ENCODE measurements at regions not wholly inside any gene's neighbourhood (a gene's known extent, or its start where the extent isn't known, plus 50 kb on each side); places are given as distances from the start of the nearest gene placed in this dataset.

- FAIRE-seq (no peak), DNase-seq (no peak)
- Histone ChIP-seq H3K4me3 (ENCODE audit: low read depth in 1 of 3, low read length in 3 of 3) (no peak overlapping the region), H3K36me3 (ENCODE audit: control insufficient read depth in 3 of 3, insufficient read depth in 2 of 3, low read depth in 1 of 3, low read length in 3 of 3) (no peaks in the 10 kb centered on the region), H3K27me3 (ENCODE audit: control insufficient read depth in 3 of 3, insufficient read depth in 3 of 3, low read length in 3 of 3) (no peaks in the 10 kb centered on the region), H3K9me3 (ENCODE audit: control insufficient read depth in 2 of 2, insufficient read depth in 1 of 2, low read depth in 1 of 2, low read length in 1 of 2) (no peaks in the 10 kb centered on the region), H3K4me1 (ENCODE audit: control insufficient read depth in 3 of 3, insufficient read depth in 2 of 3, low read depth in 1 of 3, low read length in 2 of 3) (peaks cover 0 to 3% (median 2%) of the 10 kb centered on the region in 3 donors), H3K27ac (ENCODE audit: low read depth in 1 of 3, low read length in 2 of 3) (peak overlapping the region in 1 of 3 donors; percentile 17)
- 69 to 86% (median 82%) methylated on average over 3 of the region's 3 CpGs for WGBS, 3 donors
These were observed 52.5 kb upstream of the STAM2 start for GRCh38 chr2:152227969-152228592.

DNA sequence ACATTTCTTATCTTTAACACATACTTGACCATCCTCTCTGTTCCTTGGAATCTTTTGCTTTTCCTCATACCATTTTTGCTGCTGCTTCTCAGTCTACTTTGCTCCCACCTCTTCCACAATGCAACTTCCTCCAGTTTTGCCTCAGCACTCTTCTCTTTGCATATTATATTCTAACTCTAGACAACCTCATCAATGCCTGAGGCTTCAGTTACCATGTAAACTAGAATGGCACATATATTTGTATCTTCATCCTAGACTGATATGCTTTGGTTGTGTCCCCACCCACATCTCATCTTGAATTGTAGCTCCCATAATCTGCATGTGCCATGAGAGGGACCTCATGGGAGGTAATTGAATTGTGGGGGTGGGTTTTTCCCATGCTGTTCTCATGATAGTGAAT is 55.9 kb upstream of the STAM2 start:
- H3K27me3 ChIP-seq (ENCODE audit: control insufficient read depth in 3 of 3, insufficient read depth in 3 of 3, low read length in 3 of 3) = no peaks in the 10 kb centered on the region
- no peak for FAIRE-seq
- no peak overlapping the region for H3K27ac ChIP-seq (ENCODE audit: low read depth in 1 of 3, low read length in 2 of 3)
- no peaks in the 10 kb centered on the region for H3K9me3 ChIP-seq (ENCODE audit: control insufficient read depth in 2 of 2, insufficient read depth in 1 of 2, low read depth in 1 of 2, low read length in 1 of 2)
- H3K4me3 ChIP-seq (ENCODE audit: low read depth in 1 of 3, low read length in 3 of 3) = no peak overlapping the region
- no peaks in the 10 kb centered on the region for H3K36me3 ChIP-seq (ENCODE audit: control insufficient read depth in 3 of 3, insufficient read depth in 2 of 3, low read depth in 1 of 3, low read length in 3 of 3)
- no peak for DNase-seq
- no peaks in the 10 kb centered on the region for H3K4me1 ChIP-seq (ENCODE audit: control insufficient read depth in 3 of 3, insufficient read depth in 2 of 3, low read depth in 1 of 3, low read length in 2 of 3)

GRCh38 chr2:152234277-152234676 is 58.7 kb upstream of the STAM2 start:
- no peaks in the 10 kb centered on the region for H3K36me3 ChIP-seq (ENCODE audit: control insufficient read depth in 3 of 3, insufficient read depth in 2 of 3, low read depth in 1 of 3, low read length in 3 of 3)
- H3K27ac ChIP-seq (ENCODE audit: low read depth in 1 of 3, low read length in 2 of 3) = no peak overlapping the region
- FAIRE-seq (no peak), DNase-seq (no peak)
- peaks cover 0 to 2% (median 0%) of the 10 kb centered on the region in 3 donors for H3K27me3 ChIP-seq (ENCODE audit: control insufficient read depth in 3 of 3, insufficient read depth in 3 of 3, low read length in 3 of 3)
- no peaks in the 10 kb centered on the region for H3K9me3 ChIP-seq (ENCODE audit: control insufficient read depth in 2 of 2, insufficient read depth in 1 of 2, low read depth in 1 of 2, low read length in 1 of 2)
- H3K4me3 ChIP-seq (ENCODE audit: low read depth in 1 of 3, low read length in 3 of 3) = no peak overlapping the region
- H3K4me1 ChIP-seq (ENCODE audit: control insufficient read depth in 3 of 3, insufficient read depth in 2 of 3, low read depth in 1 of 3, low read length in 2 of 3) = no peaks in the 10 kb centered on the region

GRCh38 chr2:152236191-152236925 is 60.8 kb upstream of the STAM2 start:
- WGBS, 3 donors = 90 to 94% (median 92%) methylated on average over 4 of the region's 4 CpGs

GRCh38 chr2:152238016-152238415 is 62.5 kb upstream of the STAM2 start:
- no peak for FAIRE-seq
- H3K9me3 ChIP-seq (ENCODE audit: control insufficient read depth in 2 of 2, insufficient read depth in 1 of 2, low read depth in 1 of 2, low read length in 1 of 2) = peaks cover 0 to 16% of the 10 kb centered on the region in 2 donors

More at GRCh38 chr2:152236191-152236925, 60.8 kb upstream of the STAM2 start:
- DNase-seq (no peak), FAIRE-seq (no peak)
- no peak overlapping the region for H3K27ac ChIP-seq (ENCODE audit: low read depth in 1 of 3, low read length in 2 of 3)
- H3K9me3 ChIP-seq (ENCODE audit: control insufficient read depth in 2 of 2, insufficient read depth in 1 of 2, low read depth in 1 of 2, low read length in 1 of 2) = peaks cover 0 to 13% of the 10 kb centered on the region in 2 donors
- H3K27me3 ChIP-seq (ENCODE audit: control insufficient read depth in 3 of 3, insufficient read depth in 3 of 3, low read length in 3 of 3) = peaks cover 0 to 2% (median 0%) of the 10 kb centered on the region in 3 donors
- no peak overlapping the region for H3K4me3 ChIP-seq (ENCODE audit: low read depth in 1 of 3, low read length in 3 of 3)
- no peaks in the 10 kb centered on the region for H3K36me3 ChIP-seq (ENCODE audit: control insufficient read depth in 3 of 3, insufficient read depth in 2 of 3, low read depth in 1 of 3, low read length in 3 of 3)
- H3K4me1 ChIP-seq (ENCODE audit: control insufficient read depth in 3 of 3, insufficient read depth in 2 of 3, low read depth in 1 of 3, low read length in 2 of 3) = no peaks in the 10 kb centered on the region

DNA sequence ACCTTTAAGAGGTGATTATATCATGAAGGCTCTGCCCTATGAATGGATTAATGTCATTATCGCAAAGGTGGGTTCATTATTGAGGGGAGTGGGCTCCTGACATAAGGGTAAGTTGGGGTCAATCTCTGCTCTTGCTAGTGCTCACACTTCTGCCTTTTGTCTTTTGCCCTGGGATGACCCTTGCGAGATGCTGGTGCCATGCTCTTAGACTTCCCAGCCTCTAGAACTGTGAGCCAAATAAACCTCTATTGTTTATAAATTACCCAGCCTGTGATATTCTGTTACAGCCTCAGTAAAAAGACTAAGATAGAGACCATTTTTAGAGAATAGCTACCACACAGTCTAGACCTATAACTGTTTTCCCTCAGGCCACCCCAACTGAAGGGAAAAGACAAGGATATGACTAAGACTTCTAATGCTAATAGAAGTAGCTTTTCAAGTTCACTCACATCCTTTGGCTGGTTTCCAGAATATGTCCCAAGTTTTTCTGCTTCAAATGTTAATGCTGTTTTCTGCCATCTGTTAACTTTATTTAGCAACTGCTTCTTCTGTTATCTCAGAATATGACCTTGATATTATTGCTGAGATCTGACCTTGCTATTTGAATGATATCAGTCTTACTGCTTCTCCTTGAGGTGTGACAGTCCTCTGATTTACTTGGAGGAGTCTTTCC is 65.1 kb upstream of the STAM2 start:
- 48 to 50% (median 49%) methylated on average over 2 of the region's 2 CpGs for WGBS, 3 donors
- no peak for FAIRE-seq

More at GRCh38 chr2:152238016-152238415, 62.5 kb upstream of the STAM2 start:
- Histone ChIP-seq H3K36me3 (ENCODE audit: control insufficient read depth in 3 of 3, insufficient read depth in 2 of 3, low read depth in 1 of 3, low read length in 3 of 3) (no peaks in the 10 kb centered on the region), H3K4me3 (ENCODE audit: low read depth in 1 of 3, low read length in 3 of 3) (no peak overlapping the region), H3K4me1 (ENCODE audit: control insufficient read depth in 3 of 3, insufficient read depth in 2 of 3, low read depth in 1 of 3, low read length in 2 of 3) (no peaks in the 10 kb centered on the region), H3K27me3 (ENCODE audit: control insufficient read depth in 3 of 3, insufficient read depth in 3 of 3, low read length in 3 of 3) (peaks cover 0 to 2% (median 0%) of the 10 kb centered on the region in 3 donors), H3K27ac (ENCODE audit: low read depth in 1 of 3, low read length in 2 of 3) (no peak overlapping the region)
- DNase-seq = no peak
- 93 to 96% (median 95%) methylated on average over 6 of the region's 6 CpGs for WGBS, 3 donors

GRCh38 chr2:152241948-152242729 is 66.6 kb upstream of the STAM2 start:
- H3K4me3 ChIP-seq (ENCODE audit: low read depth in 1 of 3, low read length in 3 of 3) = no peak overlapping the region
- no peaks in the 10 kb centered on the region for H3K36me3 ChIP-seq (ENCODE audit: control insufficient read depth in 3 of 3, insufficient read depth in 2 of 3, low read depth in 1 of 3, low read length in 3 of 3)
- H3K9me3 ChIP-seq (ENCODE audit: control insufficient read depth in 2 of 2, insufficient read depth in 1 of 2, low read depth in 1 of 2, low read length in 1 of 2) = peaks cover 0 to 16% of the 10 kb centered on the region in 2 donors
- H3K4me1 ChIP-seq (ENCODE audit: control insufficient read depth in 3 of 3, insufficient read depth in 2 of 3, low read depth in 1 of 3, low read length in 2 of 3) = no peaks in the 10 kb centered on the region
- FAIRE-seq (no peak), DNase-seq (no peak)
- 69 to 77% (median 71%) methylated on average over 4 of the region's 4 CpGs for WGBS, 3 donors
- H3K27ac ChIP-seq (ENCODE audit: low read depth in 1 of 3, low read length in 2 of 3) = no peak overlapping the region
- H3K27me3 ChIP-seq (ENCODE audit: control insufficient read depth in 3 of 3, insufficient read depth in 3 of 3, low read length in 3 of 3) = peaks cover 0 to 2% (median 0%) of the 10 kb centered on the region in 3 donors

More for the DNA sequence above, 65.1 kb upstream of the STAM2 start:
- Histone ChIP-seq H3K27me3 (ENCODE audit: control insufficient read depth in 3 of 3, insufficient read depth in 3 of 3, low read length in 3 of 3) (peaks cover 0 to 2% (median 0%) of the 10 kb centered on the region in 3 donors), H3K4me1 (ENCODE audit: control insufficient read depth in 3 of 3, insufficient read depth in 2 of 3, low read depth in 1 of 3, low read length in 2 of 3) (no peaks in the 10 kb centered on the region), H3K36me3 (ENCODE audit: control insufficient read depth in 3 of 3, insufficient read depth in 2 of 3, low read depth in 1 of 3, low read length in 3 of 3) (no peaks in the 10 kb centered on the region), H3K27ac (ENCODE audit: low read depth in 1 of 3, low read length in 2 of 3) (no peak overlapping the region), H3K9me3 (ENCODE audit: control insufficient read depth in 2 of 2, insufficient read depth in 1 of 2, low read depth in 1 of 2, low read length in 1 of 2) (peaks cover 0 to 16% of the 10 kb centered on the region in 2 donors), H3K4me3 (ENCODE audit: low read depth in 1 of 3, low read length in 3 of 3) (no peak overlapping the region)
- no peak for DNase-seq
